Hepatocyte (in vitro differentiated cells): ENCODE measurements at regions not wholly inside any gene's neighbourhood (a gene's known extent, or its start where the extent isn't known, plus 50 kb on each side); places are given as distances from the start of the nearest gene placed in this dataset.

ENCODE experiments used
- DNase-seq: peaks from one replicate; pipeline ENCODE4 v3.0.0-alpha.2; 2016; ENCODE audit warnings: low spot score
- H2AFZ ChIP-seq: fragments of 200-600 bp; sonication (generic); 2 replicates; pipeline ENCODE4 v1.6.0; 2016; ENCODE audit warnings: antibody characterized with exemption, mild to moderate bottlenecking
- H3K27ac ChIP-seq: fragments of 200-600 bp; sonication (generic); 2 replicates; pipeline ENCODE4 v1.5.1; 2016; ENCODE audit warnings: mild to moderate bottlenecking
- H3K27me3 ChIP-seq: fragments of 200-600 bp; sonication (generic); 2 replicates; pipeline ENCODE4 v1.6.1; 2016
- H3K36me3 ChIP-seq: fragments of 200-600 bp; sonication (generic); replicated peaks from 2 replicates; pipeline ENCODE4 v1.5.1; 2016; ENCODE audit warnings: low read depth; ENCODE audit not compliant: insufficient read depth
- H3K4me1 ChIP-seq: fragments of 200-600 bp; sonication (generic); 2 replicates; pipeline ENCODE4 v1.5.1; 2016; ENCODE audit warnings: mild to moderate bottlenecking, moderate library complexity; ENCODE audit not compliant: insufficient read depth
- H3K4me2 ChIP-seq: fragments of 200-600 bp; sonication (generic); 2 replicates; pipeline ENCODE4 v1.6.0; 2016
- H3K4me3 ChIP-seq: fragments of 200-600 bp; sonication (generic); 2 replicates; pipeline ENCODE4 v1.5.1; 2016; ENCODE audit warnings: mild to moderate bottlenecking
- H3K79me2 ChIP-seq: fragments of 200-600 bp; sonication (generic); 2 replicates; pipeline ENCODE4 v1.6.0; 2017; ENCODE audit warnings: mild to moderate bottlenecking
- H3K9me2 ChIP-seq: fragments of 200-600 bp; sonication (generic); replicated peaks from 2 replicates; pipeline ENCODE4 v1.6.0; 2017; ENCODE audit warnings: mild to moderate bottlenecking; ENCODE audit not compliant: insufficient read depth
- H3K9me3 ChIP-seq: fragments of 200-600 bp; sonication (generic); 2 replicates; pipeline ENCODE4 v1.5.1; 2016; ENCODE audit warnings: low read depth, mild to moderate bottlenecking
- H4K20me1 ChIP-seq: fragments of 200-600 bp; sonication (generic); 2 replicates; pipeline ENCODE4 v1.6.0; 2016; ENCODE audit warnings: mild to moderate bottlenecking; ENCODE audit not compliant: insufficient read depth, poor library complexity, severe bottlenecking
- EZH2 ChIP-seq: fragments of 200-600 bp; sonication (generic); IDR thresholded peaks from 2 replicates; pipeline ENCODE4 v1.6.1; 2016; ENCODE audit warnings: antibody characterized with exemption, mild to moderate bottlenecking, borderline replicate concordance
- EZH2phosphoT487 ChIP-seq: fragments of 200-600 bp; sonication (generic); IDR thresholded peaks from one replicate; pipeline ENCODE4 v1.6.1; 2018; ENCODE audit warnings: antibody characterized with exemption, mild to moderate bottlenecking, low read depth, moderate library complexity; ENCODE audit not compliant: unreplicated experiment, severe bottlenecking
- WGBS: methylation state at CpG from one replicate; pipeline ENCODE4 v1.1.6; 2016; ENCODE audit warnings: low lambda C conversion rate; ENCODE audit errors: missing lambda C conversion rate; 5-methylcytosine and 5-hydroxymethylcytosine counted together
- TF ChIP-seq, protein P1 (sequence below): fragments of 200-600 bp; sonication (generic); IDR thresholded peaks from 2 replicates; pipeline ENCODE4 v1.5.1; 2016; ENCODE audit warnings: antibody characterized with exemption, mild to moderate bottlenecking; ENCODE audit not compliant: poor library complexity

GRCh38 chr6:131357501-131357900 lies 215.5 kb upstream of the ARG1 start:
- Histone ChIP-seq H4K20me1 (no peaks in the 10 kb centered on the region), H3K27me3 (no peaks in the 10 kb centered on the region), H3K4me2 (no peak overlapping the region), H3K79me2 (no peaks in the 10 kb centered on the region), H3K4me1 (no peaks in the 10 kb centered on the region), H3K4me3 (no peak overlapping the region), H3K36me3 (no peaks in the 10 kb centered on the region), H3K27ac (no peak overlapping the region), H3K9me3 (no peaks in the 10 kb centered on the region), H2AFZ (no peak overlapping the region), H3K9me2 (no peaks in the 10 kb centered on the region)
- DNase-seq: no peak
- 95% methylated on average over 2 of the region's 2 CpGs for WGBS
- TF ChIP-seq, protein P1, sequence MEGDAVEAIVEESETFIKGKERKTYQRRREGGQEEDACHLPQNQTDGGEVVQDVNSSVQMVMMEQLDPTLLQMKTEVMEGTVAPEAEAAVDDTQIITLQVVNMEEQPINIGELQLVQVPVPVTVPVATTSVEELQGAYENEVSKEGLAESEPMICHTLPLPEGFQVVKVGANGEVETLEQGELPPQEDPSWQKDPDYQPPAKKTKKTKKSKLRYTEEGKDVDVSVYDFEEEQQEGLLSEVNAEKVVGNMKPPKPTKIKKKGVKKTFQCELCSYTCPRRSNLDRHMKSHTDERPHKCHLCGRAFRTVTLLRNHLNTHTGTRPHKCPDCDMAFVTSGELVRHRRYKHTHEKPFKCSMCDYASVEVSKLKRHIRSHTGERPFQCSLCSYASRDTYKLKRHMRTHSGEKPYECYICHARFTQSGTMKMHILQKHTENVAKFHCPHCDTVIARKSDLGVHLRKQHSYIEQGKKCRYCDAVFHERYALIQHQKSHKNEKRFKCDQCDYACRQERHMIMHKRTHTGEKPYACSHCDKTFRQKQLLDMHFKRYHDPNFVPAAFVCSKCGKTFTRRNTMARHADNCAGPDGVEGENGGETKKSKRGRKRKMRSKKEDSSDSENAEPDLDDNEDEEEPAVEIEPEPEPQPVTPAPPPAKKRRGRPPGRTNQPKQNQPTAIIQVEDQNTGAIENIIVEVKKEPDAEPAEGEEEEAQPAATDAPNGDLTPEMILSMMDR: no peak
- TF ChIP-seq EZH2phosphoT487 (no peak), EZH2 (no peak)

DNA sequence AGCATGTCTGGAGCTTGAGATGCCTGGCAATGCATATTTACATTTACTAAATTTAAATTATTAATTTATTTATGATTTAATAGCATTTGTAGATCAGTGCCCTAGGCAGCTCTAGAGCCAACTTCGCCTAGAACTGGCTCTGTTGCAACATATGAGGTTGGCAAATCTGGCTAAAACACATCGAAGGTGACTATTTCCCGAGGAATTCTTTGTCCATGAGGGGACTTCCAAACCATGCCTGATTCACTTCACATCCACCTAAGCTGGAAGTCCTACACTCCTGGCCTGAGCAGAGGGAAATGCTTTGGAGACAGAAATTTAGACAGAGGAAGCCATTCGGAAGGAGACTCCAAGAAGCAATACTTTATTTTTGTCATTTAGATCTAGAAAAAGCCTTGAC lies 211.0 kb upstream of the ARG1 start:
- DNase-seq: no peak
- no peak overlapping the region for H3K4me3 ChIP-seq
- no peaks in the 10 kb centered on the region for H3K27me3 ChIP-seq
- H3K27ac ChIP-seq: no peak overlapping the region
- H3K79me2 ChIP-seq: no peaks in the 10 kb centered on the region
- no peaks in the 10 kb centered on the region for H3K9me3 ChIP-seq
- H3K4me2 ChIP-seq: no peak overlapping the region
- no peaks in the 10 kb centered on the region for H3K36me3 ChIP-seq
- 94% methylated on average over 4 of the region's 4 CpGs for WGBS
- H2AFZ ChIP-seq: no peak overlapping the region
- no peaks in the 10 kb centered on the region for H3K9me2 ChIP-seq
- TF ChIP-seq, protein P1: no peak
- TF ChIP-seq EZH2phosphoT487 (no peak), EZH2 (no peak)
- H4K20me1 ChIP-seq: no peaks in the 10 kb centered on the region
- peaks cover 21% of the 10 kb centered on the region for H3K4me1 ChIP-seq

GRCh38 chr6:131362696-131363095 lies 210.3 kb upstream of the ARG1 start:
- Histone ChIP-seq H3K36me3 (no peaks in the 10 kb centered on the region), H3K4me3 (no peak overlapping the region), H3K4me2 (no peak overlapping the region), H4K20me1 (no peaks in the 10 kb centered on the region), H3K27ac (no peak overlapping the region), H3K9me3 (no peaks in the 10 kb centered on the region), H3K9me2 (no peaks in the 10 kb centered on the region), H2AFZ (no peak overlapping the region), H3K27me3 (no peaks in the 10 kb centered on the region), H3K79me2 (no peaks in the 10 kb centered on the region), H3K4me1 (peaks cover 24% of the 10 kb centered on the region)
- WGBS: 96% methylated on average over 8 of the region's 8 CpGs
- no peak for TF ChIP-seq EZH2
- TF ChIP-seq, protein P1: no peak
- no peak for TF ChIP-seq EZH2phosphoT487
- DNase-seq: no peak
